ENCODE measurements at regions not wholly inside any gene's neighbourhood (a gene's known extent, or its start where the extent isn't known, plus 50 kb on each side); places are given as distances from the start of the nearest gene placed in this dataset.

DNA sequence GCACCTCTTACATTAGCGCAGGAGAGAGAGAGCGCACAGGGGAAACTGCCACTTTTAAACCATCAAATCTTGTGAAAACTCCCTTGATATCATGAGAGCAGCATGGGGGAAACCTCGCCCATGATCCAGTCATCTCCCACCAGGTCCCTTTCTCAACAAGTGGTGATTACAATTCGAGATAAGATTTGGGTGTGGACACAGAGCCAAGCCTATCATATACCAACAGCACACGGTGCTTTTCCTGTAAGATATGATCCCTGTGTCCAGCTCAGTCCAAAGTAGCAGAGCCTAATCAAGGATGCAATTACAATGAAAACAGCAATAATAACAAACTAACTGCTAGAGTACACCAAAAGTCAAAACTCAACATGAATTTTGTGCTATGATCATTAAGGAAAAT is 148.7 kb upstream of the TCF21 start:
- no peak overlapping the region for H3K27ac ChIP-seq (ENCODE audit: low read depth, low read length)
- no peaks in the 10 kb centered on the region for H3K27me3 ChIP-seq (ENCODE audit: control insufficient read depth, low read length)
- H3K9me3 ChIP-seq (ENCODE audit: control insufficient read depth, insufficient read depth, low read length), result no peaks in the 10 kb centered on the region
- TF ChIP-seq, protein P1, sequence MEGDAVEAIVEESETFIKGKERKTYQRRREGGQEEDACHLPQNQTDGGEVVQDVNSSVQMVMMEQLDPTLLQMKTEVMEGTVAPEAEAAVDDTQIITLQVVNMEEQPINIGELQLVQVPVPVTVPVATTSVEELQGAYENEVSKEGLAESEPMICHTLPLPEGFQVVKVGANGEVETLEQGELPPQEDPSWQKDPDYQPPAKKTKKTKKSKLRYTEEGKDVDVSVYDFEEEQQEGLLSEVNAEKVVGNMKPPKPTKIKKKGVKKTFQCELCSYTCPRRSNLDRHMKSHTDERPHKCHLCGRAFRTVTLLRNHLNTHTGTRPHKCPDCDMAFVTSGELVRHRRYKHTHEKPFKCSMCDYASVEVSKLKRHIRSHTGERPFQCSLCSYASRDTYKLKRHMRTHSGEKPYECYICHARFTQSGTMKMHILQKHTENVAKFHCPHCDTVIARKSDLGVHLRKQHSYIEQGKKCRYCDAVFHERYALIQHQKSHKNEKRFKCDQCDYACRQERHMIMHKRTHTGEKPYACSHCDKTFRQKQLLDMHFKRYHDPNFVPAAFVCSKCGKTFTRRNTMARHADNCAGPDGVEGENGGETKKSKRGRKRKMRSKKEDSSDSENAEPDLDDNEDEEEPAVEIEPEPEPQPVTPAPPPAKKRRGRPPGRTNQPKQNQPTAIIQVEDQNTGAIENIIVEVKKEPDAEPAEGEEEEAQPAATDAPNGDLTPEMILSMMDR (IDR thresholded peaks at IDR 0.05; ENCODE audit: low read depth, low read length, poor library complexity, severe bottlenecking), result no peak
- TF ChIP-seq EZH2phosphoT487 (IDR thresholded peaks at IDR 0.05; ENCODE audit: borderline replicate concordance, low read length), result no peak
- H3K4me1 ChIP-seq (ENCODE audit: control insufficient read depth, low read length), result no peaks in the 10 kb centered on the region
- no peak overlapping the region for H3K4me3 ChIP-seq (ENCODE audit: low read length)
- H3K9me2 ChIP-seq (replicated peaks; ENCODE audit: control insufficient read depth, low read length), result no peaks in the 10 kb centered on the region
- no peaks in the 10 kb centered on the region for H3K36me3 ChIP-seq (ENCODE audit: control insufficient read depth, low read length)
- H3F3A ChIP-seq (ENCODE audit: control insufficient read depth, insufficient read depth), result no peaks in the 10 kb centered on the region
- no peaks in the 10 kb centered on the region for H4K20me1 ChIP-seq (ENCODE audit: control insufficient read depth, insufficient read depth, low read depth, low read length)
- no peak overlapping the region for H3K4me2 ChIP-seq (ENCODE audit: low read length)
- no peaks in the 10 kb centered on the region for H3K79me2 ChIP-seq (ENCODE audit: control insufficient read depth, low read length)

DNA sequence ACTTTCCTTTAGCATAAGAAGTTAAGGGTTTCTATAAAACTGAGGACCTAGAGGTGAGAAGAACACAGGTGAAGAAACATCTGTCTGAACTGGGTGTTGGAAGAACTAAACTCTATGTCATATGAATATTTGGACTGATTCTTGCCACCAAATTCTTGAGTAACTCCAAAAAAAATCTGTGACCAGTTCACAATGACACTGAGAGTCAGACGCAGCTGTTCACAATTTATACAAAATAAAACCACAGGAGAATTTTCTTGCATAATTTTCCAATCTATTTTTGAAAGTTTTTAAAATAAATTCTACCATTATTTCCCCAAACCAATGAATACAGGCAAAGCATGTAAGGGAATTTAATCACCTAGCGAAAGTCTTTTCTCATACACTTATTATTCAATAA is 148.1 kb upstream of the TCF21 start:
- H3K27ac ChIP-seq (ENCODE audit: low read depth, low read length), result no peak overlapping the region
- no peak for TF ChIP-seq EZH2phosphoT487 (IDR thresholded peaks at IDR 0.05; ENCODE audit: borderline replicate concordance, low read length)
- TF ChIP-seq, protein P1 (IDR thresholded peaks at IDR 0.05; ENCODE audit: low read depth, low read length, poor library complexity, severe bottlenecking), result no peak
- H3K4me3 ChIP-seq (ENCODE audit: low read length), result no peak overlapping the region
- H3K4me1 ChIP-seq (ENCODE audit: control insufficient read depth, low read length), result no peaks in the 10 kb centered on the region
- H3F3A ChIP-seq (ENCODE audit: control insufficient read depth, insufficient read depth), result no peaks in the 10 kb centered on the region
- no peaks in the 10 kb centered on the region for H3K36me3 ChIP-seq (ENCODE audit: control insufficient read depth, low read length)
- H4K20me1 ChIP-seq (ENCODE audit: control insufficient read depth, insufficient read depth, low read depth, low read length), result no peaks in the 10 kb centered on the region
- H3K27me3 ChIP-seq (ENCODE audit: control insufficient read depth, low read length), result no peaks in the 10 kb centered on the region
- no peaks in the 10 kb centered on the region for H3K9me2 ChIP-seq (replicated peaks; ENCODE audit: control insufficient read depth, low read length)
- no peak overlapping the region for H3K4me2 ChIP-seq (ENCODE audit: low read length)
- H3K9me3 ChIP-seq (ENCODE audit: control insufficient read depth, insufficient read depth, low read length), result no peaks in the 10 kb centered on the region
- no peaks in the 10 kb centered on the region for H3K79me2 ChIP-seq (ENCODE audit: control insufficient read depth, low read length)

DNA sequence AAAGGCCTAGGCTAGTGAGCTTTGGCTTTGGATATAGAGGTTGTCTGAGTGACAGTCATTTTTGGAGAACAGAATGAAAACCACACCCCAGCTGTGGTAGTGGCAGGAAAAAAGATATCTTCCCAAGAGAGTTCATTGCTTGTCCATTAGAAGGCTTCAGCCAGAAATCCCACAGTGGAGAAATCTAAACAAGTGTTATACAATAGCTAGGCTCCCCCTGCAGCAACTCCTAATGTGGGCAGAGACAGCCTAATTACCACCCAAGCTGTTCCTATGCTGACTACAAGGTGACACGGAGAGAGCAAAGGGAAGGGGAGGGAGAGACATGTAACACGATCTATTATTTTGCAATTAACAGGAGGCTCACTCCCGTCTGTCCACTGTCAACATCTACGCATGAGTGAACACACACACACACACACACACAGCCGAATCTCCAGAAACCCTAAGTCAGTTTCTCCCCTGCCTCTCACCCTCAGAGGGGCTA is 147.5 kb upstream of the TCF21 start:
- no peaks in the 10 kb centered on the region for H3K79me2 ChIP-seq (ENCODE audit: control insufficient read depth, low read length)
- H3K27me3 ChIP-seq (ENCODE audit: control insufficient read depth, low read length), result no peaks in the 10 kb centered on the region
- no peaks in the 10 kb centered on the region for H4K20me1 ChIP-seq (ENCODE audit: control insufficient read depth, insufficient read depth, low read depth, low read length)
- no peak overlapping the region for H3K27ac ChIP-seq (ENCODE audit: low read depth, low read length)
- no peak overlapping the region for H3K4me2 ChIP-seq (ENCODE audit: low read length)
- no peaks in the 10 kb centered on the region for H3K9me2 ChIP-seq (replicated peaks; ENCODE audit: control insufficient read depth, low read length)
- H3K36me3 ChIP-seq (ENCODE audit: control insufficient read depth, low read length), result no peaks in the 10 kb centered on the region
- H3K4me3 ChIP-seq (ENCODE audit: low read length), result no peak overlapping the region
- H3K9me3 ChIP-seq (ENCODE audit: control insufficient read depth, insufficient read depth, low read length), result no peaks in the 10 kb centered on the region
- H3K4me1 ChIP-seq (ENCODE audit: control insufficient read depth, low read length), result no peaks in the 10 kb centered on the region
- no peak for TF ChIP-seq EZH2phosphoT487 (IDR thresholded peaks at IDR 0.05; ENCODE audit: borderline replicate concordance, low read length)
- TF ChIP-seq, protein P1 (IDR thresholded peaks at IDR 0.05; ENCODE audit: low read depth, low read length, poor library complexity, severe bottlenecking), result no peak
- no peaks in the 10 kb centered on the region for H3F3A ChIP-seq (ENCODE audit: control insufficient read depth, insufficient read depth)
